ENCODE measurements at regions not wholly inside any gene's neighbourhood (a gene's known extent, or its start where the extent isn't known, plus 50 kb on each side); places are given as distances from the start of the nearest gene placed in this dataset.
"Not testable (repeated sequence)": the region's sequence is repeated elsewhere in the genome, so short reads cannot be mapped to it uniquely, and the experiment has no call there.

GRCh38 chr16:75957870-75958269 is 231.6 kb upstream of the CPHXL start:
- TF ChIP-seq CTCF (conservative IDR thresholded peaks at IDR 0.05; ENCODE audit: control insufficient read depth, insufficient read depth, low read depth, low read length): no peak
- DNase-seq (ENCODE audit: low read depth): peak; percentile 13
- H3K4me3 ChIP-seq (ENCODE audit: control insufficient read depth, low read depth, low read length): no peak overlapping the region

- H3K4me3 ChIP-seq (ENCODE audit: control insufficient read depth, low read depth, low read length): no peak overlapping the region
- no peak for TF ChIP-seq CTCF (conservative IDR thresholded peaks at IDR 0.05; ENCODE audit: control insufficient read depth, insufficient read depth, low read depth, low read length)
- peak; percentile 53 for DNase-seq (ENCODE audit: low read depth)
Observed at GRCh38 chr16:75965504-75966374, 239.4 kb upstream of the CPHXL start.

GRCh38 chr16:75969120-75969519 is 242.8 kb upstream of the CPHXL start:
- not testable (repeated sequence) for H3K4me3 ChIP-seq (ENCODE audit: control insufficient read depth, low read depth, low read length); DNase-seq (ENCODE audit: low read depth)

- no peak for TF ChIP-seq CTCF (conservative IDR thresholded peaks at IDR 0.05; ENCODE audit: control insufficient read depth, insufficient read depth, low read depth, low read length)
- DNase-seq (ENCODE audit: low read depth): no peak
- H3K4me3 ChIP-seq (ENCODE audit: control insufficient read depth, low read depth, low read length): no peak overlapping the region
Observed at GRCh38 chr16:75971334-75971733, 245.0 kb upstream of the CPHXL start.

- no peak for DNase-seq (ENCODE audit: low read depth)
- no peak for TF ChIP-seq CTCF (conservative IDR thresholded peaks at IDR 0.05; ENCODE audit: control insufficient read depth, insufficient read depth, low read depth, low read length)
- no peak overlapping the region for H3K4me3 ChIP-seq (ENCODE audit: control insufficient read depth, low read depth, low read length)
Observed at GRCh38 chr16:75983296-75983695, 257.0 kb upstream of the CPHXL start.

- no peak for DNase-seq (ENCODE audit: low read depth)
- TF ChIP-seq CTCF (conservative IDR thresholded peaks at IDR 0.05; ENCODE audit: control insufficient read depth, insufficient read depth, low read depth, low read length): no peak
Observed at GRCh38 chr16:75983741-75984381, 257.6 kb upstream of the CPHXL start.

GRCh38 chr16:75987323-75987722 is 261.0 kb upstream of the CPHXL start:
- TF ChIP-seq CTCF (conservative IDR thresholded peaks at IDR 0.05; ENCODE audit: control insufficient read depth, insufficient read depth, low read depth, low read length): no peak
- DNase-seq (ENCODE audit: low read depth): no peak
- no peak overlapping the region for H3K4me3 ChIP-seq (ENCODE audit: control insufficient read depth, low read depth, low read length)

More at GRCh38 chr16:75983741-75984381, 257.6 kb upstream of the CPHXL start:
- H3K4me3 ChIP-seq (ENCODE audit: control insufficient read depth, low read depth, low read length): no peak overlapping the region
